DOHH2 (cell line): ENCODE measurements at regions not wholly inside any gene's neighbourhood (a gene's known extent, or its start where the extent isn't known, plus 50 kb on each side); places are given as distances from the start of the nearest gene placed in this dataset.

ENCODE experiments used
- CTCF ChIP-seq: fragments of 200-600 bp; sonication (generic); IDR thresholded peaks from one replicate; pipeline ENCODE4 v1.5.1; 2014; ENCODE audit warnings: antibody characterized with exemption, mild to moderate bottlenecking, low read depth, low read length; ENCODE audit not compliant: poor library complexity, severe bottlenecking
- EZH2phosphoT487 ChIP-seq: fragments of 200-600 bp; sonication (generic); IDR thresholded peaks from 2 replicates; pipeline ENCODE4 v1.6.1; 2017; ENCODE audit warnings: borderline replicate concordance, mild to moderate bottlenecking, antibody characterized with exemption, low read length, moderate library complexity, mixed read lengths

- TF ChIP-seq CTCF (no peak), EZH2phosphoT487 (no peak)
These were observed 69.9 kb upstream of the PSME4 start for GRCh38 chr2:54040685-54041084.
